DMS53 treated with DMSO at 0.1 percent for 48 hours (cell line): ENCODE measurements at regions not wholly inside any gene's neighbourhood (a gene's known extent, or its start where the extent isn't known, plus 50 kb on each side); places are given as distances from the start of the nearest gene placed in this dataset.
"Not testable (repeated sequence)": the region's sequence is repeated elsewhere in the genome, so short reads cannot be mapped to it uniquely, and the experiment has no call there.

ENCODE experiments used
- DNase-seq: peaks from one replicate; lab custom pipeline; 2025; ENCODE audit not compliant: unreplicated experiment; lab: John Stamatoyannopoulos, UW

DNA sequence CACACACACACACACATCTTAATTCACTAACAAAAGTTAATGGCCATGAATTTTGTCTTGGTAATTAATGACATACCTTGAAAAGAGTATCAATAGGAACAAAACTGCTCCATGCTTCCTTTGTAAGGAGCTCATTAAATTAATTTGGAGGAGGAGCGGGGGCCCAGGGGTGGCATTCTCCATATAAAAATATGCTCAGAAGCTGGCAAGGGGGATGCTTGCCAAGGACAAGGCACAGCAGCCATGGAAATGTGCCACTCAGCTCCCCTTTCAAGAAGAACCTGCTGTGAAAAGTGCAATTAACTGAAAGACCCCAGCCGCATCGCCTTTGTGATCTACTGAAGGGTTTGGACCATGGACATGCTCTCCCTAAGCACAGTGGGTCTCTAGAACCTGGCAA, 385.9 kb upstream of the API5 start:
- DNase-seq = no peak

DNA sequence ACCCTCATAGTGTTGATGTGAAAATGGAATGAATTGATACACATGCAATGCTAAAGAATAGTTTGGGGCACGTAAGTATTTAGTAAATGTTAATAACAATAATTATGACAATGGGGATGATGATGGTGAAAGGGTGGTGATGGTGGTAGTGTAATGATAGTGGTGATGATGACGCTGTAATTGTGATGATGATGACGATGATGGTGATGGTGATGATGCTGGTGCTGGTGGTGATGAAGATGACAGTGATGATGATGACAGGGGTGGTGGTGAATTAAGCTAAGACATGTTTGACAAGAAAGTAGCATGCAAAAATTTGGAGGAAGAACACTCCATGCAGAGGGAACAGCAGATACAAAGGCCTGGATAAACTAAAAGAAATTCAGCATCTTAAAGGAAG, 364.4 kb upstream of the API5 start:
- no peak for DNase-seq

DNA sequence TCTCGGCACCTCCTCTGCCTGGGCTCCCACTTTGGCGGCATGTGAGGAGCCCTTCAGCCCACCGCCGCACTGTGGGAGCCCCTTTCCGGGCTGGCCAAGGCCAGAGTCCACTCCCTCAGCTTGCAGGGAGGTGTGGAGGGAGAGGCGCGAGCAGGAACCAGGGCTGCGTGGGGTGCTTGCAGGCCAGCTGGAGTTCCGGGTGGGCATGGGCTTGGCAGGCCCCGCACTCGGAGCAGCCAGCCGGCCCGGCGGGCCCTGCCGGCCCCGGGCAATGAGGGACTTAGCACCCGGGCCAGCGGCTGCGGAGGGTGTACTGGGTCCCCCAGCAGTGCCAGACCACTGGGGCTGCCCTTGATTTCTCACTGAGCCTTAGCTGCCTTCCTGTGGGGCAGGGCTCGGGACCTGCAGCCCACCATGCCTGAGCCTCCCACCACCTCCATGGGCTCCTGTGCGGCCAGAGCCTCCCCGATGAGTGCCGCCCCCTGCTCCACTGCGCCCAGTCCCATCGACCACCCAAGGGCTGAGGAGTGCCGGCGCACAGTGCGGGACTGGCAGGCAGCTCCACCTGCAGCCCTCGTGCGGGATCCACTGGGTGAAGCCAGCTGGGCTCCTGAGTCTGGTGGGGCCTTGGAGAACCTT, 361.9 kb upstream of the API5 start:
- not testable (repeated sequence) for DNase-seq

DNA sequence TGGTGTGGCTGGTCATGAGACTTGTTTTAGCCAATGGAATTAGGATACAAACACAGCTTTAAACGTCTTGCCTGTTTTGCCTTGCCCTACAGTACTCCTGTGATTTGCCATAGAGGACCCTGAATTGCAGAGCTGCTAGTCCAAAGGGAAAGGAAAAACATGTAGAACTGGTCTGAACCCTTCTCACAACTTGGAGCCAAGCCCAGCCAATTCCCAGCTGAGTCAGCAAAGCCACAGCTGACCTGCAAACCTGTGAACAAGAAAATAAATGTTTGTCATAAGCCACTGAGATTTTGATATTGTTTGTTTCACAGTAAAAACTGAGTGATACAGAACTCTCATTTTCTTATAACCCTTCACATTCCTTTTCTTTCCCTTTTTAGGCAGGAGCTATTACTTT, 360.5 kb upstream of the API5 start:
- DNase-seq = peak; percentile 10

DNA sequence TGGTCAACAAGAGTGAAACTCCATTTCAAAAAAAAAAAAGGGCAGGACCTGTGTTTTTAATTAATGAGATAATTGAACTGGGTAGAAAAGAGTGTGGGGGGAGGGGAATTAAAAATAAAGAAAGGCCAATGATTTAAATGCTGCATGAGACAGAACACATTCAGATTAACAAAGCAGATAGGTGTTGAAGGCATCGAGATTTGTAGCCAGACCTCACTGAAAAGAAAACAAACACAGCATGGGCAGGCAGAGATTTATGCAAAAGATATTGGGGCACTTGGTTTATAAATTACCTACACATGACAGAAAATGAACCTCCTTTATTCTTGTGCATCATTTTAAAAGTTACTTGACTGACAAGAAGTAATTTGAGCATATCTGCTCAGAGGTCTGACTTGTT, 354.0 kb upstream of the API5 start:
- no peak for DNase-seq

DNA sequence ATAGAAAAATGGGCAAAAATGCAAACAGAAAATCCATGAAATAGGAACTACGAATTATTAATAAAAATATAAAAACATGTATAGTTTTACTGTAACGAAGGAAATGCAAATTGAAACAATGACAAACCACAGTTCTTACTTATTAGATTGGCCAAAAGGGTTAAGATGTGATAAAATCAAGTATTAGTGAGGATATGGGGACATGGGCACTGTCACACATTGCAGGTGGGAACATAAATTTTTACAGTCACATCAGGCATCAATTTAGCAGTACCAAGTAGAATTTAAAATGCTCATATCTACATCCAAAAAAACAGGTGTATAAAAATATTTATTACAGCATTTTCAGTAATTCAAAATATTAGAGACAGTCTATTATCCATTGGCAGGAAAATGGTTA, 353.2 kb upstream of the API5 start:
- DNase-seq = no peak

DNA sequence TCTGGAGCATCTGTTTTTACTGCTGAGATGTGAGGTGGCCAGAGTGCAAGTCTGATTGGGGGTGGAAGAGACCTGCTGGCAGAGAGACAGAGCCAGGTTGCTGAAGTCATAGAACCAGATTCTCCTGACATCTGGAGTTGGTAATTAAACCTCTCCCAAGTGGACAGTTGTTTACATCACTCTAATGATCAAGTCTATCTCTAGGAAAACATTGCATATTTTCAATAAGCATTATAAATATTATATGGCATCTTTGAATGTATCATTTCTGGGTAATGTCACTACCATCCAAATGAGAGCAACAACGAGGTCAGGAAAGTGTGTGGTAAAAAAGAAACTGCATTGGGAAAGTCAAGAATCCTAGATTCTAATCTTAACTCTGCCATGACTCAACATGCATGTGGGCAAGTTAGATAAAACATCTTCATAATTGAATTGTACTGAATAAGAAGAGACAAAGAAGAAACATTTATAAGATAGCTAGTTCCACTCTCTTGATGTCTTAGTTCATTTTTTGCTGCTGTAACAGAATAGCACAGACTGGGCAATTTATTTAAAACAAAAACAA, 351.2 kb upstream of the API5 start:
- DNase-seq = no peak

DNA sequence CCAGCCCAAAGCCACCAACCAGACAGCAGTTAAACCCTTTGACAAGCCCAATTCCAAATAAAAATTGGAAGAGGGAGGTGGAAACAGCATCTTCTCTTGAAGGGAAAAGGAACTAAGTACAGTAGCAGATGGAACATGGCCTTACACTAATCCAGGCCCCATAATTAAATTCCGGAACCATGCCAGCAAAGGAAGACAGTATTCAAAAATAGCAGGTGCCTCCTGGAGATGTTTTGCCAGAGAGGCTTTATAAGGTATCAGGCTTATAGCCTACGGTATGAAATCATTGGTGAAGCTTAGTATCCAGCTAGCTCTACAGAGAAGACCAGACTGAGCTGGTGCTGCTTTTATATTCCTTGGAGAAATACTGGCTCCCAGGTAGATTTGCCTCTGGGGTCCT, 344.1 kb upstream of the API5 start:
- no peak for DNase-seq

DNA sequence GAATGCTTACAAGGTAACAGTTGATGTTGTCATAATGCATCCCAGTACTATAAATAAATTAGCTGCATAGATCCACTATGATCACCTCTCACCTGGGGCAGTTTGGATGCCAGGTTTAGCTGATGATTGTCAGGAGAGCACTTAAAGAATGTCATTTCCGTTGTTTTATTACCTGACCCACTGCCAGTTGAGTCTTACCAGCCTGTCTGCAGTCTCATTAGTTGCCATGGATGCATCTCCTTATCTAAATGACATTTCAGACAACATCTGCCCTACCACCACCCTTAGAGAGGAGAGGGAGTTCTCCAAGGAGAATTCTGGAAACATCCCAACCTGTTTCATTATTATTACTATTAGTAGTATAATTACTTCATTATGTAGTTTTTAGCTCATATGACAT, 339.1 kb upstream of the API5 start:
- DNase-seq = no peak

DNA sequence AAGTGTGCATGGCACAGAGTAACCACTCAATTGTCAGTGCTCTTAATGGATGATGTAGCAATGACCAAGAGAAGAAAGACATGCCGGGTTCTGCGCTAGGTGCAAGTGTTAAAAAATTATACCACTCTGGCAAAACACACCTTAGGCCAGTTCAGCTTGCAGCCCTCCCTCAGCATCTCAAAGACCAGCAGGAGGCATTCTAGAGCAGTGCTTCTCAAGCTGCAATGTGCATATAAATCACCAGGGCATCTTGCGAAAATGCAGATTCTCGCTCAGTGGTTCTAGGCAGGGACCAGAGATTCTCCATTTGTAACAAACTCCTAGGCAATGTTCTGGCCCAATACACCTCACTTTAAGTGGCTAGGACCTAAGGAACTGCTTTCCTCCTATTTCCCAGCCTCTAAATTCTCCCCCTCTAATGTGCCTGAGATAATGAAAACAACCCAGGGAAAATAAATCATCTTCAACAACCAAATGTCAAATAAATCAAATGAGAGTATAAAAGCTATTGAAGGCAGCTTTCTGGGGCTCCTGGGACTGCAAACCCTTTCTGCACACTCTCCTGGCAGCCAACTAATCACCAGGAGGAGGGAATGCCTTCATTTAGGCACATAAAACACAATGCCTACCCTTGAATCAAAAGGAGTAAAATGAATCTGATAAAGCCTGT, 337.2 kb upstream of the API5 start:
- no peak for DNase-seq

DNA sequence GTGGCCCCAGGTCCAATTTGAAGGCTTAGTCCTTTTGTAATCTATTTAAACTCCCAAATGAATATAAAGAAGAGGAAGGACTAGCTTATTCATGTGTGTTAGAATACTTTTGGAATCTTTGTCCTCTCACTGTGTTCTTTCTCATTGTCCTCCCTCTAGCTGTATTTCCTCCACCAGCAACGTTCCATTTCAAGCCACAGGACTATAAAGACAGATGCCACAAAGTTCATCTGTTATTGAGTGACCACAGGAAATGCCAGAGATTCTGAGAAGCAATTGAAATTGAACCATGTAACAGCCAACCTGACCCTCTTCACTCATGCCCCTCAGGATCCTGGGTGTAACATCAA, 336.6 kb upstream of the API5 start:
- no peak for DNase-seq

DNA sequence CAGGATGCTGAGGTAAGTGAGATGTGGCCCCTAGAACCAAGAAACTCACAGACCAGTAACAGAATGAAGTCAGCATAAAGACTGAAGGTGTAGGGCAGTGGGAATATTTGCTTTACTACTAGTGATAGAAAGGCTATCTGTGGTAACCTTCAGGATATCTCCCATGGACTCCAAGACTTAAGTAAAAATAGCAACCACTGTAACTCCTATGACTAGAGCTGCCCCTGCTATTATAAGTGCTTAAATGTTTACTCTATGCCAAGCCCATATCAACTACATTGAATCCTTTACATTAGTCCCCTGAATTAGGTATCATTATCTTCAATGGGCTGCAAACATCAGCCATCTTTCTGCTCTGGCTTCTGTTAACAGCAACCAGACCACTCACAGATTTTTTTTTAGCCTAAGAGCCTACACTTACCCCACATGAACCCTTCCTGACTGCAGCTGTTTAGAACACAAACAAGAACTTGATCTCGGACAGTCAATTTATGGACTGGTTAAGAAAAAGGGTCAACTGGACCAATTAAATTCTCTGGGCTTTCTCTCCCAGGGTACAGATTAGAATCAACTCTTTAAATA, 335.1 kb upstream of the API5 start:
- DNase-seq = no peak

DNA sequence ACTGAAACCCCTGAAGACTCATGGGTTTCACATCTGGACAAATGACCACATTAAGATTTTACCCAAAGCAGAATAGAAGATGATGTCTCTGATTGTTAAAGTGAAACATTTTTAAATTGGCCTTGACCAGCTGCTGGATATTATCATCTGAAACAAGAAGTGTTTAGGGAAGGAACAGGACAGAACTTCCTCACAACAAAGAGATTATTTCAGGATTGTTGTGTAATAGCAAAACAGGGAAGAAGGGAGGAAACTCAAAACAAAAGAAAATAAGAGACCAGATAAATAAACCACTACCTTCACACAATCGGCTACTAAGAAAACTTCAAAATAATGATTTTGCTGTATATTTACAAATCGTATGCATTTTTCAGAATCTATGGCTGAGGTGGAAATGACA, 319.2 kb upstream of the API5 start:
- DNase-seq = no peak

DNA sequence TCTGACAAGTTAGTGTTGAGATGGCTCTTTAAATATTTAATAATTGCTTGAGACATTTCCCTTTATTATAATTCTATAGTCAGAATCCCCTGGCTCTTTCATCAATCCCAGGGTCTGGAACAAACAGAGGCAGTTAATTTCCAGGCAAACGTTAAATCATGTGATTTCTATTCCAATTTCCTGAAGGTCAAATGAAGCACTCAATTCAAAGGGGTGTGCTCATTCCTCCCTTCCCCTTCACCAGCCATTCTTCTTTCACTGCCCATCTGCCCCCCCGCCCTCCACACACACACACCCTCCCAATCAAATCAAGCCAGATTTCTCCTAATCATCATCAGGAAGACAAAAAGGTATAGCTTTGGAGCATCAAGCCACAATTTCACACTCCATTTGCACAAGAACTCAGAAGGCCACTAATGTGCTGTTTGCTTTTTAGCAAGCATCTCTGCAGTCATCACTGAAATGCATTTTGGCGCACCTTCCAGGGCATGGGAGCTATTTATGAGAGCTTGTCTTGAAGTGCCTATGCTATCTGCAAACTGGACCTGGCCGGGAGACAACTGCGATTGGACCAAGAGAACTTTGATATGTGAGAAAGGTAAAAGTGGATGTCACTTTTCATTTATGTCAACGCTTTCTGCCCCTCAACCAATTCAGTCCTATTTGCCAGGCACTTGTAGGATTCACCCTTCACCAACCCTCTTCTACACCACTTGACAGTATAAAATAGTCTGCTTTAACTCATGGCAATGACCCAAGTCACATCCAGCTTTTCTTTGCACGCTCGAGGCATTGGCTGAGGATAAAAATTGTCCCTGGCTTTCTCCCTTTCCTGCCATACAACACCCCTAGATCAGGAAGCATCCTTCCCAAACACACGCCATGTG, 315.1 kb upstream of the API5 start:
- no peak for DNase-seq

DNA sequence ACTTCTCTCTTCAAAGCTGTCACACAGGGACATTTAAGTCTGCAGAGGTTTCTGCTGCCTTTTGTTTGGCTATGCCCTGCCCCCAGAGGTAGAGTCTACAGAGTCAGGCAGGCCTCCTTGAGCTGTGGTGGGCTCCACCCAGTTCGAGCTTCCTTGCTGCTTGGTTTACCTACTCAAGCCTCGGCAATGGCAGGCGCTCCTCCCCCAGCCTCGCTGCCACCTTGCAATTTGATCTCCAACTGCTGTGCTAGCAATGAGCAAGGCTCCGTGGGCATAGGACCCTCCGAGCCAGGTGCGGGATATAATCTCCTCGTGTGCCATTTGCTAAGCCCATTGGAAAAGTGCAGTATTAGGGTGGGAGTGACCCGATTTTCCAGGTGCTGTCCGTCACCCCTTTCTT, 306.9 kb upstream of the API5 start:
- DNase-seq = not testable (repeated sequence)

DNA sequence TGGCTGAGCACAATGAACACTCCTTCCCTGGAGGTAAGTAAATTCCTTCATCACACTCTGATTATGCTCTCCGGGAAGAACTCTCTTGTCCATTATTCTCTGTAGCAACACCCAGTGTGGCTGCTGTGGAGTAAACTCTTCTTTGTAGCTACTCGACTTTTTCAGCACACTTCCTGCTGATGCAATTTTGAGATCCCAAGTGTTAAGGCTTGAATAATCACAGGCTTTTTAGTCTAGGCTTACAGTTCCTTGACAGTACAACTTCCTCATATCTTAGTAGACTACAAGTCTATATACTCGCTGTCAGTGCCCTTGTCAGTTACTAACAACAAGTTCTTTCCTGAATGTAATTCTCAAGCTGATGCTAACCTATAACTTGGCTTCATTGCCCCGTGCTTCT, 301.8 kb upstream of the API5 start:
- no peak for DNase-seq

DNA sequence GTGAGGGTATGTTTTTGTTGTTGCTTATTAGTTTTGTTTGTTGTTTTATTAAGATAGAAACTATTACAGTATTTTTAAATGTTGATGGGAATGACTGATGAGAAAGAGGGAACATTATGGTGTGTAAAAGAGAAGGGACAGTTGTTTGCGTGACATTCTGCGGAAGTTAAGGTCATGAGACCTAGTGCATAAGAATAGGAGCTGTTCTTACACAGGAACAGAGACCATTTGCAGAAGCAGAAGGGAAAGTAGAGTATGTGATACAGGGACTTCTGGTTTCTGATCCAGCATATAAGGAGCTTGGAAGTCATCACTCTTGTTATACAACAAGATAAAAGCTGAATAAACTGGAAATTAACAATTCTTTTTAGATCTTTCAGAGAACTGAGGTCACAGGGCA, 299.2 kb upstream of the API5 start:
- DNase-seq = no peak

DNA sequence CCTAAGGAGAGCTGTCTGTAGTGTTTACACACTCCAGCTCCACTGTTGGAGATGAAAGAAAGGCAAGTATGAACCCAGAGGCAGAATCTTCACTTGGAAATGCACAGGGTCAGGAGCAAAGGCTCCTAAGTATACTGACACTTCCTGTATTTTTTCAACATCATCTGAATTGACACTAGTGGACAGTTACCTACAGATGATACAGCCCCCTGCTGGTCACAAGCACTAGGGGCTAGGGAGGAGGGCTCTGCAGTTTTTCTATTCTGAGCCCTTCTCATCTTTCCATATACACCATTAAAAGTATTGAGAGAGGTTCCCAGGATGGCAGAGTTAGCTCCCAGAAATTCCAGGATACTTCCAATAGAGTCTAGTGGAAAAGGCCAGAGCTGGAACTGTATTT, 290.3 kb upstream of the API5 start:
- DNase-seq = peak; percentile 60

DNA sequence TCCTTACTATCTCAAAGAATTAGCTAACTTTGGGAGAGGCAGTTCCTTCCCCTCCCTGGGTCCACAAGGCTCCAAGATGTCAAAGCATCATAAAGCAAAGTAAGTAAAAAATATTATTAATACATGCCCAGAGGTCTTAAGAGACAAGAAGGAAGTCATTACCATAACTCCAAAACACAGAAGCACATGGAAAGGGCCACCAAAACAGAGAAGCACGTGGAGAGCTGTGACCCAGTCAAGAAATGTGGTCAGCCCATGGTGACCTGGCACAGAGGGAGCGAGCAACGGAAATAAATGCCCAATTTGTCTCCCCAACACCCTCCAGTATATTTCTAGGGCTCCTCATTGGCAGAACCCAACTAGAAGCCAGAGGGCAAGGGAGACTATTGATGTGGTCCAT, 277.5 kb upstream of the API5 start:
- DNase-seq = no peak

DNA sequence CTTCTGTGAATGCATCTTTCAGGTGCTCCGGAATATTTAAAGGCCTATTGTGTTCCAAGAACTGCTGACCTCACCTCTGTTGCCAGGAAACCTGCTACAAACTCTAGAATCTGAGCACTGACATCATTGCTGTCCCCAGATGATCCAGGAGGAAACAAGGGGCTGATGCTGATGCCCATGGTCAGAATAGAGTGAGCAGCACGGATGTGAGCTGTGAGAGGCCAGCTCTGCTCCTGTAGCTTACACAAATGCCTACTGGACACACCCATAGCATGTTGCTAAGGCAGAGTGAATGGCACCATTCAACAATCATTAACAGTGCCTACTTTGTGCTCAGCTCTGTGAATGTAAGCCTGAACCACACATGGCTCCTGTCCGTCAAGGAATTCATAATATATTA, 276.7 kb upstream of the API5 start:
- DNase-seq = peak; percentile 26

DNA sequence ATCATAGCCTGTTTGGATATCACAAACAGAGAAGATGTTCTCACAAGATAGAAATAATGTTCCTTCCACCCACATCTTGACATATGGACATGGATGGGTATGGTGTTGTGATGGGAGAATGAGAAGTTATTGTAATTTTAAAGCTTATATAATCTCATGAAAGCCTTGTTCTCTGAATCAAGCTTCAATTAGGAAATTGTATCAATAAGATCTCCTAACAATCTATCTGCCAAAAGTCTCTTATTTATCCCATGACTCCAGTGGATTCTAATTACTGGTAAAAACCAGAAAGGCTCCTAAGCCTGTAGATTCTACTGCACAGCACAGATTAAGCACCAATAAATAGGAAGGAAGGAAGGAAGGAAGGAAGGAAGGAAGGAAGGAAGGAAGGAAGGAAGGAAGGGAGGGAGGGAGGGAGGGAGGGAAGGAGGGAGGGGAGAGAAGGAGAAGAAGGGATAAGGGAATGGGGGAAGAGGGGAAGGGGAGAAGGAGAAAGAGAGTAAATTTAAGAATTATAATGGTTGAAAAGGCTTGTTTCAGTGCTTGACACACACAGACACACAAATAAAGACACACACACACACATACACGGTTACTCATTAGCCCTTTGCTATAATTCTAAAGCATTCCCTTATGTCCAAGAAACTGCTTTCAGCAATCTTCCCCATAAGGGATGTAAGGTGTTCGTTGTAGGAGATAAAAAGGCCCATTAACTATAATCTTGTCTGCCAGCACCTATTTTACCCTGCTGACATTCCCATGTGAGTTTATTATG, 258.0 kb upstream of the API5 start:
- no peak for DNase-seq
